ENCODE measurements at regions not wholly inside any gene's neighbourhood (a gene's known extent, or its start where the extent isn't known, plus 50 kb on each side); places are given as distances from the start of the nearest gene placed in this dataset.

DNA sequence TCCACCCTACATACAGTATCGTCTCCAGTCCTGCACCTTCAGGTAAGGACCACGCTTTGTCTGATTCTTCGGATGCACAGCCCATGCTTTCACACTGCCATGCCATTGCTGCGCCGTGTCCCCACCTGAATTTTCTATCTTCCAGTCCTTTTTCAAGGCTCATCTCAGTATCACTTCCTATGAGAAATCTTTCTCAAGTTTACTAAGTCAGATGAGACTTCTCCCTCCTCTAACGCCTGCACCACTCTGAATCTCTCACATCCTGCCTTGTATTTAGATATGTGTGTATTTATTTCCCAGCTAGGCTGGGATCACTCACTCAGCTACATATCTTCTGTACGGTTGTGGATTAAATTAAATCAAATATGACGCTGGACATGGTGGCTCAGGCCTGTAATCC lies 116.8 kb downstream of the SMIM20 start:
- Histone ChIP-seq H3K4me1 (ENCODE audit: control insufficient read depth in 1 of 2, insufficient read depth in 2 of 2, low read length in 2 of 2) (peaks cover 2 to 6% of the 10 kb centered on the region in 2 donors), H3K36me3 (ENCODE audit: control insufficient read depth in 1 of 2, insufficient read depth in 2 of 2, low read length in 1 of 2) (no peaks in the 10 kb centered on the region), H3K27ac (ENCODE audit: low read depth in 1 of 2, low read length in 2 of 2) (no peak overlapping the region), H3K4me3 (ENCODE audit: low read length in 2 of 2) (no peak overlapping the region), H3K9me3 (ENCODE audit: control insufficient read depth, low read length) (no peaks in the 10 kb centered on the region), H3K27me3 (ENCODE audit: control insufficient read depth in 1 of 2, insufficient read depth in 2 of 2, low read length in 1 of 2) (no peaks in the 10 kb centered on the region)
- WGBS, 2 donors, result 96 to 97% methylated on average over 8 of the region's 8 CpGs
- ATAC-seq (ENCODE audit: low FRiP score), result no peak
- DNase-seq, result no peak
- intact Hi-C loops (cut with DNase I), result loop anchor here in 1 of 2 donors (5.0 kb wide), 1 partner anchor 292 kb away; the partner anchor contains the start of gene RBPJ

DNA sequence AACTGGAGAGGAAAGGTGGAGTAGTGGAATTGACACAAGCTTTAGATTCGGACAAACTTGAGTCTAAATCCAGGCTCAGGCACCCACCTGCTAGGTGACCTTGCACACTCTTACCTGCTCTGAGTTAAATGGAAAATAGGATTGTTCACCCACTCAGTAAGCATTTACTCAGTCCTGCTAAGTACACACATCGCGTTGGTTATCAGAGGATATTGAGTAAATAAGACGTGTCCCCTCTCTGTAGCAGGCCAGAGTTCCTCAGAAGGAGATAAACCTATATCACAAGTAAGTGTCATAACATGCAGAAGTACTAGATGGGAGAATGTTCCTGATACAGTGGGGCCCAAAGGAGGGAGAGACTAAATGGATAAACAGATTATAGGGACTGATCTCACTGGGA lies 117.7 kb downstream of the SMIM20 start:
- no peaks in the 10 kb centered on the region for H3K27me3 ChIP-seq (ENCODE audit: control insufficient read depth in 1 of 2, insufficient read depth in 2 of 2, low read length in 1 of 2)
- no peaks in the 10 kb centered on the region for H3K9me3 ChIP-seq (ENCODE audit: control insufficient read depth, low read length)
- H3K27ac ChIP-seq (ENCODE audit: low read depth in 1 of 2, low read length in 2 of 2), result no peak overlapping the region
- no peak for DNase-seq
- WGBS, 2 donors, result 92 to 96% methylated on average over 4 of the region's 4 CpGs
- no peak overlapping the region for H3K4me3 ChIP-seq (ENCODE audit: low read length in 2 of 2)
- no peak for ATAC-seq (ENCODE audit: low FRiP score)
- peaks cover 2 to 6% of the 10 kb centered on the region in 2 donors for H3K4me1 ChIP-seq (ENCODE audit: control insufficient read depth in 1 of 2, insufficient read depth in 2 of 2, low read length in 2 of 2)
- intact Hi-C loops (cut with DNase I), result loop anchor here in 1 of 2 donors (5.0 kb wide), 1 partner anchor 291 kb away; the partner anchor contains the start of gene RBPJ
- no peaks in the 10 kb centered on the region for H3K36me3 ChIP-seq (ENCODE audit: control insufficient read depth in 1 of 2, insufficient read depth in 2 of 2, low read length in 1 of 2)

DNA sequence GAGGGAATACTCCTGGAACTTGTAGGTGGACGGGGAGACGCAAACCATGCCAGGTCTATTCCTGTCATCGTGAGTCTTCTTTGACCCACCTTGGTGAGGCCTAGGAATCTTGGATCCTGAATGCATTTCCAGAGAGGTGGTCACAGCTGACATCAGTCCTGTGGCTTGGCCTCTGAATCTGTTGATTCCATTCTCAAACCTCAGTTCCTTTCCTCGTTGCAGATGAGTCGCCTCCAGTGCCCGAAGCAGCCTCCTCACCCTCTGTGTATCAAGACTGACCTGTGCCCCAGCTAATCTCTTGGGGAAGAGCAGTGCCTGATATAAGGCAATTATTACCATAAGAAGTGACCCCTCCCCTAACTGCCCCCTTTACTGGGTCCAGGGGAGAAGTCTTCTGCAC lies 118.1 kb downstream of the SMIM20 start:
- Histone ChIP-seq H3K36me3 (ENCODE audit: control insufficient read depth in 1 of 2, insufficient read depth in 2 of 2, low read length in 1 of 2) (no peaks in the 10 kb centered on the region), H3K4me1 (ENCODE audit: control insufficient read depth in 1 of 2, insufficient read depth in 2 of 2, low read length in 2 of 2) (peaks cover 2 to 6% of the 10 kb centered on the region in 2 donors), H3K27me3 (ENCODE audit: control insufficient read depth in 1 of 2, insufficient read depth in 2 of 2, low read length in 1 of 2) (no peaks in the 10 kb centered on the region), H3K4me3 (ENCODE audit: low read length in 2 of 2) (no peak overlapping the region), H3K27ac (ENCODE audit: low read depth in 1 of 2, low read length in 2 of 2) (peak overlapping the region in 1 of 2 donors; percentile 31), H3K9me3 (ENCODE audit: control insufficient read depth, low read length) (no peaks in the 10 kb centered on the region)
- DNase-seq (no peak), ATAC-seq (ENCODE audit: low FRiP score) (no peak)
- intact Hi-C loops (cut with DNase I), result loop anchor here in 1 of 2 donors (5.0 kb wide), 1 partner anchor 290 kb away; the partner anchor contains the start of gene RBPJ
- 73 to 75% methylated on average over 6 of the region's 6 CpGs for WGBS, 2 donors

- H3K27me3 ChIP-seq (ENCODE audit: control insufficient read depth in 1 of 2, insufficient read depth in 2 of 2, low read length in 1 of 2), result no peaks in the 10 kb centered on the region
- no peaks in the 10 kb centered on the region for H3K9me3 ChIP-seq (ENCODE audit: control insufficient read depth, low read length)
- DNase-seq, result no peak
- ATAC-seq (ENCODE audit: low FRiP score), result peak; percentile 73
- 16 to 20% methylated on average over 7 of the region's 7 CpGs for WGBS, 2 donors
- H3K4me1 ChIP-seq (ENCODE audit: control insufficient read depth in 1 of 2, insufficient read depth in 2 of 2, low read length in 2 of 2), result peaks cover 2 to 6% of the 10 kb centered on the region in 2 donors
- intact Hi-C loops (cut with DNase I), result loop anchor here in 1 of 2 donors (5.0 kb wide), 1 partner anchor 290 kb away; the partner anchor contains the start of gene RBPJ
- H3K27ac ChIP-seq (ENCODE audit: low read depth in 1 of 2, low read length in 2 of 2), result peak overlapping the region; percentile 65 to 89
- no peak overlapping the region for H3K4me3 ChIP-seq (ENCODE audit: low read length in 2 of 2)
- H3K36me3 ChIP-seq (ENCODE audit: control insufficient read depth in 1 of 2, insufficient read depth in 2 of 2, low read length in 1 of 2), result no peaks in the 10 kb centered on the region
These were observed 118.8 kb downstream of the SMIM20 start for GRCh38 chr4:26032630-26033317.

- intact Hi-C loops (cut with DNase I), result loop anchor here in 1 of 2 donors (5.0 kb wide), 1 partner anchor 289 kb away; the partner anchor contains the start of gene RBPJ
- no peak for DNase-seq
- no peaks in the 10 kb centered on the region for H3K9me3 ChIP-seq (ENCODE audit: control insufficient read depth, low read length)
- no peaks in the 10 kb centered on the region for H3K36me3 ChIP-seq (ENCODE audit: control insufficient read depth in 1 of 2, insufficient read depth in 2 of 2, low read length in 1 of 2)
- 96 to 99% methylated on average over 1 of the region's 1 CpG for WGBS, 2 donors
- no peak for ATAC-seq (ENCODE audit: low FRiP score)
- no peaks in the 10 kb centered on the region for H3K27me3 ChIP-seq (ENCODE audit: control insufficient read depth in 1 of 2, insufficient read depth in 2 of 2, low read length in 1 of 2)
- peak overlapping the region; percentile 65 to 89 for H3K27ac ChIP-seq (ENCODE audit: low read depth in 1 of 2, low read length in 2 of 2)
- peaks cover 2 to 6% of the 10 kb centered on the region in 2 donors for H3K4me1 ChIP-seq (ENCODE audit: control insufficient read depth in 1 of 2, insufficient read depth in 2 of 2, low read length in 2 of 2)
- no peak overlapping the region for H3K4me3 ChIP-seq (ENCODE audit: low read length in 2 of 2)
These were observed 119.4 kb downstream of the SMIM20 start for GRCh38 chr4:26033389-26033788.

DNA sequence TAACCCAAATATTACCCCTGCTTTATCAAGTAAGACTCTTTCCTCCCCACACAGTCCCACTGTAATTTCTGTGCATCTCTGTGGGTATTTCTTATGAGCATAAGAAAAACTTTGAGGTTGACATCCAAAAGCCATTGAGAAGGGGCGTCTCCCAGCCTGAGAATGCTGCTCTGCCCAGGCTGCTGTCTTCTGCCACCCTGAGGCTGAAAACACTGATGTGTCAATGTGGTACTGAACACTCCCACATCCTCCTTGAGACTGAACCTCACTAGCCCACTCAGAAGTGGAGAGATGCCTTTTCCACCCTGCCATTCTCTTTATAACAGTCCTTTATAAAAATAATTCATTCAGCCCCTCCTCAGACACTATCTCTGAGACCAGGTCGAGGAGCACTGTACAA lies 120.8 kb downstream of the SMIM20 start:
- DNase-seq, result no peak
- Histone ChIP-seq H3K4me3 (ENCODE audit: low read length in 2 of 2) (no peak overlapping the region), H3K27me3 (ENCODE audit: control insufficient read depth in 1 of 2, insufficient read depth in 2 of 2, low read length in 1 of 2) (no peaks in the 10 kb centered on the region), H3K36me3 (ENCODE audit: control insufficient read depth in 1 of 2, insufficient read depth in 2 of 2, low read length in 1 of 2) (no peaks in the 10 kb centered on the region), H3K27ac (ENCODE audit: low read depth in 1 of 2, low read length in 2 of 2) (no peak overlapping the region), H3K9me3 (ENCODE audit: control insufficient read depth, low read length) (no peaks in the 10 kb centered on the region), H3K4me1 (ENCODE audit: control insufficient read depth in 1 of 2, insufficient read depth in 2 of 2, low read length in 2 of 2) (peaks cover 2 to 6% of the 10 kb centered on the region in 2 donors)
- WGBS, 2 donors, result 93 to 96% methylated on average over 2 of the region's 2 CpGs
- intact Hi-C loops (cut with DNase I), result loop anchor here in 1 of 2 donors (5.0 kb wide), 1 partner anchor 287 kb away; the partner anchor contains the start of gene RBPJ
- no peak for ATAC-seq (ENCODE audit: low FRiP score)

DNA sequence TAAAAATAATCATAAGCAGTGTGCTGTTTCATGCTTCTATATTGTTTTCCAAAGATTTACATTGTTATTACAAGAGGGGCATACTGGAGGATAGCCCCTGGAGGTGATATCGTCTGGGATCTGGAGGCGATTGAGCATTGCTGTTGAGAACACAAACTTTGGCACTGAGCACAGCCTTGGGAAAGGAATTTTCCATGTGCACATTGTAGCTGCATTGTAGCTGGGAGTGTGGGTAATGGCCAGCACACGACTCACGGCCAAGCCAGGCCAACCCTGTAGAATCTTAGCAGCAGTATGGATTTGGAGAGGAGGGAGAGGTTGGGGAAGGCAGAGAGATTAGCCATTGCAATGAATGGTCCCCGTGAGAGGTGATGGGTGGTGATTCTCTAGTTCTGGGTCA lies 121.9 kb downstream of the SMIM20 start:
- no peak overlapping the region for H3K27ac ChIP-seq (ENCODE audit: low read depth in 1 of 2, low read length in 2 of 2)
- intact Hi-C loops (cut with DNase I), result no loop called here
- no peak for ATAC-seq (ENCODE audit: low FRiP score)
- peaks cover 2 to 6% of the 10 kb centered on the region in 2 donors for H3K4me1 ChIP-seq (ENCODE audit: control insufficient read depth in 1 of 2, insufficient read depth in 2 of 2, low read length in 2 of 2)
- no peak for DNase-seq
- no peaks in the 10 kb centered on the region for H3K27me3 ChIP-seq (ENCODE audit: control insufficient read depth in 1 of 2, insufficient read depth in 2 of 2, low read length in 1 of 2)
- no peak overlapping the region for H3K4me3 ChIP-seq (ENCODE audit: low read length in 2 of 2)
- 34% methylated on average over 5 of the region's 5 CpGs for WGBS, 2 donors
- no peaks in the 10 kb centered on the region for H3K36me3 ChIP-seq (ENCODE audit: control insufficient read depth in 1 of 2, insufficient read depth in 2 of 2, low read length in 1 of 2)
- H3K9me3 ChIP-seq (ENCODE audit: control insufficient read depth, low read length), result no peaks in the 10 kb centered on the region

DNA sequence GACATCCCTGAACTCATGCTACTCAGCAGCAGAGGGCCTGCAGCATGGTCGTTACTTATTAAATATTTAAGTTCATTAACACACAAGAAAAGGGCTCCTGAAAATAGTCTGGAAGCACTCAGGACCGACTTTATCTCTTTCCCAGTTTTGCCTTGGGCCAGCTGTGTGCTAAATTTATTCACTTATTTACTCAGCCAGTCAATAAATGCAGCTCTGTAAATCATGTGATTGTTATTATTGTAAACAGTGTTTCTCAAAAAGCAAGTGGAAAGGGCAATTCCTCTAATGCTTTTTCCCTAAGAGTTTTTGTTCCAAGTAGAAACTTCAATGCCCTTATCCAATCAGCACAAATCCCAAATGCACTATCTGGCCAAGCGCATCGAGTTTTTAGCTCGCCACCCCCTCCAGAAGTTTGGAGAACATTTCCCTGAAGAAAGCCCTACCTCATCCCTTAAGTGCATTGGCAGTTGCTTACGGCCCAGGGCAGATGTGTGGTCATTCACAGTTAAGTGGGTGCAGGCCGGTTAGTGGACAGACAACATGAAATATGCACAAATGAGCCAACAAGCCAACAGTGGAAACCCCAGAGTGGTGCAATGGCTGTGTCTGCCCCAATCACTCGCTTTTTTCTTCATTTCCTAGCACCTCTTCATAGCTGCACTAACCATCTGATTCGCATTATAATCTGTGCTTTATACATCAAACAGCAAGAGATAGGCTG lies 125.8 kb downstream of the SMIM20 start:
- Histone ChIP-seq H3K9me3 (ENCODE audit: control insufficient read depth, low read length) (no peaks in the 10 kb centered on the region), H3K27ac (ENCODE audit: low read depth in 1 of 2, low read length in 2 of 2) (no peak overlapping the region), H3K4me1 (ENCODE audit: control insufficient read depth in 1 of 2, insufficient read depth in 2 of 2, low read length in 2 of 2) (no peaks in the 10 kb centered on the region), H3K36me3 (ENCODE audit: control insufficient read depth in 1 of 2, insufficient read depth in 2 of 2, low read length in 1 of 2) (no peaks in the 10 kb centered on the region), H3K27me3 (ENCODE audit: control insufficient read depth in 1 of 2, insufficient read depth in 2 of 2, low read length in 1 of 2) (no peaks in the 10 kb centered on the region), H3K4me3 (ENCODE audit: low read length in 2 of 2) (no peak overlapping the region)
- intact Hi-C loops (cut with DNase I), result no loop called here
- ATAC-seq (ENCODE audit: low FRiP score), result no peak
- 76 to 80% methylated on average over 9 of the region's 9 CpGs for WGBS, 2 donors
- no peak for DNase-seq

Data from aorta (tissue), 5 donors.